H1 (cell line): ENCODE measurements at regions not wholly inside any gene's neighbourhood (a gene's known extent, or its start where the extent isn't known, plus 50 kb on each side); places are given as distances from the start of the nearest gene placed in this dataset.

Experiments used
- RAD21 ChIP-seq, 2 experiments: IDR thresholded peaks in 1 of 2; conservative IDR thresholded peaks in 1 of 2; 2 replicates each; pipeline ENCODE4 v1.6.1; 2011; ENCODE audit warnings: low read depth in 2 of 2, low read length in 2 of 2, improper control_type of control experiment in 1 of 2, inconsistent platforms in 1 of 2, mild to moderate bottlenecking in 1 of 2, moderate library complexity in 1 of 2

DNA sequence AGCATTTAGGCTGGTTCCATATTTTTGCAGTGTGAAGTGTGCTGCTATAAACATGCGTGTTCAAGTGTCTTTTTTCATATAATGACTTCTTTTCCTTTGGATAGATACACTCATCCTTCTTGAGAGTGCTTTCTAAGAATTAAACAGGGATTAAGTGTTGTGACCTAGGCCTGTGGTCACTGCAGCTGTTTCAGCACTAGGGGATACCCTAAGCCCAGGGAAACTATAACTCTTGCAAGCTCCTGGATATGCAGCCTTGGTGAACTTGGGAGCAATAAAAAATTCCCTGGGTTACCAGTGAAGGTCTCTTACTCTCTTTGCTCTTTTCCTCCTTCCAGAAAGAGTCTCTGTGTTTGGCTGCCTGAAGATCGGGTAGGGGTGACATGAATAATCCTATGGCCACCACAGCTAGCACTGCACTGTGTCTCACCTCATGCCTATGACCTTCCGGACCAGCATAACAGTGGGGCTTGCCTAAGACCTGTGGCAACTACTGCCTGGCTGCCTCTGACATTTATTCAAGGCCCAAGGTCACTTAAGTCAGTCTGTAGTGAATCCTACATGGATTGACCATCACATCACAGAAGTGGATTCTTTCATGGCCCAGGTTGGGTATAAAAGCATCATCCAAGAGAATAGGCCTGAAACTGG, 799.7 kb downstream of the DACH1 start (continued):
- peak; percentile 69 to 74 for TF ChIP-seq RAD21 (IDR thresholded peaks at IDR 0.05 in 1 of 2, conservative IDR thresholded peaks at IDR 0.05 in 1 of 2; ENCODE audit: low read depth in 2 of 2, low read length in 2 of 2)
- TF ChIP-seq, all 59 proteins: peak for 2
